GM08714 (cell line): ENCODE measurements at regions not wholly inside any gene's neighbourhood (a gene's known extent, or its start where the extent isn't known, plus 50 kb on each side); places are given as distances from the start of the nearest gene placed in this dataset.
"Not testable (repeated sequence)": the region's sequence is repeated elsewhere in the genome, so short reads cannot be mapped to it uniquely, and the experiment has no call there.

ENCODE experiments used
- H3K4me3 ChIP-seq: fragments of 200-500 bp; sonication (Bioruptor generic); 2 replicates; pipeline ENCODE4 v1.5.1; 2014; ENCODE audit warnings: mild to moderate bottlenecking, low read length, inconsistent platforms
- ZNF274 ChIP-seq: IDR thresholded peaks from 2 replicates; pipeline ENCODE4 v1.6.1; 2012; ENCODE audit warnings: mild to moderate bottlenecking, low read depth, low read length

DNA sequence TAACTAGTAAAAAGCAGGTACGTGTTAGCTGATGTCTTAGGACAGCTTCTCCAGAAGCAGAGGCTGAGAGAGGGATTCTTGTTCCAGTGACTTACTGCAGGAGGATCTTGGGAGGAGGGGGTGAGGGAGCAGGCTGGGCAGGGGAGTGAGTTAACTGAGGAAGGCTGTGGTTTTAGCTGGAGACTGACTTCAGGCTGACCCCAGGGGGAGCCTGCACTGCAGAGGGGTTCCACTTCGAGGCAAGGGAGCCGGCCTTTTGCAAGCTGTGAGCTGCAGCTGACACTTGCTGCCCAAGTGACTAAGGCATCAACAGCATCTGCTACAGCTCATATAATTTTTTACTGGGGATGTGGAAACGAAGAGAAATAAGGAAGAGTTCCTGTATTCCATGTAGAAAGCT lies 50.4 kb upstream of the SOD1 start:
- no peak overlapping the region for H3K4me3 ChIP-seq
- no peak for TF ChIP-seq ZNF274

DNA sequence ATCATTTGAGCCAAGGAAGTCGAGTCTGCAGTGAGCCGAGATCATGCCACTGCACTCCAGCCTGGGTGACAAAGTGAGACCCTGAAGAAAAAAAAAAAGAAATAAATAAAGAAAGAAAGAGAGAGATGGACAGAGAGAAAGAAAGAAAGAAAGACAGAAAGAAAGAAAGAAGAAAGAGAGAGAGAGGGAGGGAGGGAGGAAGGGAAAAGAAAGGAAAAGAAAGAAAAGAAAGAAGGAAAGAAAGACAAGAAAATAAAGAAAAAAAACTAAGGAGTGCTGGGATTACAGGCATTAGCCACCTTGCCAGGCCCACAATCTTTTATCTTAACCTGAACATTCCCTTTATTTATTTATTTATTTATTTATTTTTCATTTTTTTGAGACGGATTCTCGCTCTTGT lies 51.7 kb upstream of the SOD1 start:
- H3K4me3 ChIP-seq, result no peak overlapping the region
- TF ChIP-seq ZNF274, result no peak

DNA sequence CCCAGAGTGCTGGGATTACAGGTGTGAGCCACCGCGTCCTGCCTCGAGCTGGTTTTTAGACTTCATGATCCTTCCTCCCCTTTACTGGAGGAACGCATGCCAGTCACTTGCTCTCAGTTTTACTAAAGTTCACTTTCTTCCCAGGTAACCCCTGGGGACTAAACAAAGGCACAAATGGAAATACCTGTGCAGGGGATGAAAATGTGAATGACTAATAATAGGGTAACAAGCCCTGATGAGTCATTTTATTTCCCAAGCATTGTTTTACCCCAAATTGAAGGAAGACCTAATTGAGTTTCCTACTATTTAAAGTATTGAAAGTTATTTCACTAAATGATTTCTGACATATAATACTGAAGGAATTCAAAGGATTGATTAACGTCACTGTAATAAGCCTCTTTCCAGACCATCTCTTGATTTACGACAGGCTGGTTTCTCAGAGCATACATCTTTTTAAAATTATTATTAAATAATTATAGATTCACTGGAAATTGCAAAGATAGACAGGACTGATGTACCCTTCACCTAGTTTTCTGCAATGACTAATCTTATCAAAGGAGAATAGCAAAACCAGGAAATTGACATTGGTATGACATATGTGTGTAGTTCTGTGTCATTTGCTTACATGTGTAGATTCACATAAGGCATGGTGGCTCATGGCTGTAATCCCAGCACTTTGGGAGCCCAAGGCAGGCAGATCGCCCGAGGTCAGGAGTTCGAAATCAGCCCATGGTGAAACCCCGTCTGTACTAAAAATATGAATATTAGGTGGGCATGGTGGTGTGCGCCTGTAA lies 53.2 kb upstream of the SOD1 start:
- no peak overlapping the region for H3K4me3 ChIP-seq
- TF ChIP-seq ZNF274, result no peak

DNA sequence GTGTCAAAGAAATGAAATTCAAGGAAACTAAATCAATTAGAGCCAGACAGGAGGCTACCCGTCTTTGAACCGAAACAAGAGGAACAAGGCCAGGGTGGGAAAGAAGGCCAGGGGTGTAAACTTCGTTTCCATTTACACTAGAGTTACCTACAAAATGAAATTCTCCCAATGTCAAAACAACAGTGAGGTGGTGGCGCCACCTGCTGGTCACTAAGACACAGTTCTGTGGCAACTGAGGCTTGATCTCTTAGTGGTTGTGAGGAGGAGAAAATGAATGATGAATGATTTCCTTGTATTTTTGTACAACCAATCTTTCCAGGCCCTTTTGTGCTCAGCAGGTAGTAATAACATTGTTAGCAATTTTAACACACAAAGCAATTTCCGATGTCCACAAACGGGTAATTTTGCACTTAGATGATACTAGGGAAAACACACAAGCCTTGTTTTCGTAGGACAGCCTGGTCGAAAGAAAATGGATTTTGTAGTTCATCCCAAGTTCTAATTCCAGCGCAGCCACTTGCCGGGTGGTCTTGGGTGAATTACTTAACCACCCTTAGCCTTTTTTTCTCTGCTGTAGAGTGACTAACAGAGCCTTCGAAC lies 54.8 kb upstream of the SOD1 start:
- no peak for TF ChIP-seq ZNF274
- no peak overlapping the region for H3K4me3 ChIP-seq

DNA sequence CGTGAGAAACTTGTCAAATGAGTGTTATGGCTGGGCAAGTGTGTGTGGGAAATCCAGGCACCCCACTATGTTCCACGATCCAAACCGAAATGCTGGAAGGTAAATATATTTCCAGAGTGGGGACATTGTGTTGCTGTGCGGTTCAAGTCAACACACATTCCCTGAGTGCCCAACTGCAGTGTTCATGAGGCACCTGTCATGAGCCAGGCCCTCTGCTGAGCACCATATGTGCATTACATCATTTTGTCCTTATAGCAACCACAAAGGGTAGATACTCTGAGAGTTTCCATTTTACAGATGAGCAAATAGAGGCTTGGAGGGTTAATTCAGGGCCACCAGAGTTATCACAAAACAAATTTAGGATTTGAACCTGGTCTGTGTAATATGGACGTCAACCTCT lies 59.9 kb upstream of the SOD1 start:
- TF ChIP-seq ZNF274, result no peak
- no peak overlapping the region for H3K4me3 ChIP-seq

DNA sequence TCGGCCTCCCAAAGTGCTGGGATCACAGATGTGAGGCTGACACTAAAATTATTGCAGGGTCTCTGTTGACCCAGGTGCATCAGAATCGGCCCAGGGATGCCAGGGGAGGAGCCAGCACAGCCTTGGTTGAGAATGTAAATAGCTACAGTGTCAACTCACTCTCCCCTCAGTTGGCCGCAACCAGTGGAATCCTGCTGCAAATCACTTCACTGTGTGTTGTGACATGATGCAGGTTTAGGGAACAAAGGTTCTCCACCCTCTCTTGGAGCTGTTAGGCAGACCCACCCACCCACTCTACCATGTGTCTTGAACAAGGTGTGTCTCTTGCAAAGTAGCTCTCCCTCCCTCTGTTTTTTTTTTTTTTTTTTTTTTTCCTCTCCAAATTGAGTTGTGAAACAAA lies 60.5 kb upstream of the SOD1 start:
- no peak for TF ChIP-seq ZNF274
- H3K4me3 ChIP-seq, result no peak overlapping the region

DNA sequence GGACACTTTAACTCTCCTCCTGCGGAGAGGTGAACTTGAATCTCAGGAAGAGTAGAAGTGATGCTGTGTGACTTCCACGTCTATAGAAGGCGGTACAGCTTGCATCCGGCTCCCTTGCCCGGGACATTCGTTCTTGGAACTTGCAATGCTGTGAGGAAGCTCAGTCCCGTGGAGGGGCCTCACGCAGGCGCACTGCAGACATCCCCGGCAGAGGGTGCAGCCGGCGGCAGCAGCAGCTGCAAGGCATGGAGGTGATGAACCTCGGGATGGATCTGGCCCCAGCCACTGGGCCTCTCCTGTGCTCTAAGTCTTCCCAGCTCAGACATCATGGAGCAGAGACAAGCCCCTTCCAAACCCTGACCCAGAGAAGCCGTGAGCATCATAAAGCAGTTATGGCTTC lies 61.8 kb upstream of the SOD1 start:
- TF ChIP-seq ZNF274, result no peak

DNA sequence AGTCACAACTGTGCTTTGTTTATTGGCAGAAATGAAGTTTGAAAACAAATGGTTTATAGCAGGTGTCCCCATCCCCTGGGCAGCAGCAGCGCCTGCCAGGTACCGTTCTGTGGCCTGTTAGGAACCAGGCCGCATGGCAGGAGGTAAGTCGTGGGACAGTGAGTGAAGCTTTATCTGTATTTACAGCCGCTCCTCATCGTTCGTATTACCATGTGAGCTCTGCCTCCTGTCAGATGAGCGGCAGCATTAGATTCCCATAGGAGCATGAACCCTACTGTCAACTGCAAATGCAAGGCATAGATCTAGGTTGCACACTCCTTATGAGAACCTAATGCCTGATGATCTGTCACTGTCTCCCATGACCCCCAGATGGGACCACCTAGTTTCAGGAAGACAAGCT lies 63.4 kb upstream of the SOD1 start:
- no peak for TF ChIP-seq ZNF274
- H3K4me3 ChIP-seq, result no peak overlapping the region

More for the DNA sequence above, 61.8 kb upstream of the SOD1 start:
- H3K4me3 ChIP-seq, result no peak overlapping the region

DNA sequence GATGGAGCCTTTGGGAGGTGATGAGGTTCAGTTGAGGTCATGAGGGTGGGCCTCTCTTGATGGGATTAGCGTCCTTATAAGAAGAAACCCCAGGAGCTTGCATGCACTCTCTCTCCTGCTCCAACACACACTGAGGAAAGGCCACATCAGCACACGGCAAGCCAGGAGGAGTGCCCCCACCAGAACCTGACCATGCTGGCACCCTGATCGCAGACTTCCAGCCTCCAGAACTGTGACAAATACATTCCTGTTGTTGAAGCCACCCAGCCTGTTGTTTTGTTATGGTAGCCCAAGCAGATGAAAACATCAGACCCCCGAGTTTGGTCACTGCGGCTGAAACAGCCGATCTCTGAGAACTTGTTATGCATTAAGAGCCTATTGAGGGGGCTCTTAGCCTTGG lies 64.8 kb upstream of the SOD1 start:
- H3K4me3 ChIP-seq, result no peak overlapping the region
- no peak for TF ChIP-seq ZNF274

DNA sequence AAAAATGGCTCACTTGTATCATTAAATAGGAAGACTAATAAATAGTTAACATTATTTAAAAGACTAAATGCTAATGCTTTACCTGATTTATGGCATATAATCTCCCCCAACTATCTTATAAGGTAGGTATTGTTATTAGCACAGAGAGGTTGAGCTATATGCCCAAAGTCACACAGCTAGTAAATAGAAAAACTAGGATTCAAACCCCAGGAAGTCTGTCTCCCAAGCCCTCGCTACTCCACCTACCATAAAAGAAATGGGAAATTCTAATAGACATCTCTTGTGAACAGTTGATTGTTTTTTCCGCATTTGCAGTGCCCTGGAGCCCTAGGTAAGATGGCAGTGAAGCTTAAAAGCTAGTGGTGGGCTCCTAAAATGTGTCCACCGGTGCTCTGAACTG lies 65.2 kb upstream of the SOD1 start:
- TF ChIP-seq ZNF274, result no peak
- H3K4me3 ChIP-seq, result no peak overlapping the region

DNA sequence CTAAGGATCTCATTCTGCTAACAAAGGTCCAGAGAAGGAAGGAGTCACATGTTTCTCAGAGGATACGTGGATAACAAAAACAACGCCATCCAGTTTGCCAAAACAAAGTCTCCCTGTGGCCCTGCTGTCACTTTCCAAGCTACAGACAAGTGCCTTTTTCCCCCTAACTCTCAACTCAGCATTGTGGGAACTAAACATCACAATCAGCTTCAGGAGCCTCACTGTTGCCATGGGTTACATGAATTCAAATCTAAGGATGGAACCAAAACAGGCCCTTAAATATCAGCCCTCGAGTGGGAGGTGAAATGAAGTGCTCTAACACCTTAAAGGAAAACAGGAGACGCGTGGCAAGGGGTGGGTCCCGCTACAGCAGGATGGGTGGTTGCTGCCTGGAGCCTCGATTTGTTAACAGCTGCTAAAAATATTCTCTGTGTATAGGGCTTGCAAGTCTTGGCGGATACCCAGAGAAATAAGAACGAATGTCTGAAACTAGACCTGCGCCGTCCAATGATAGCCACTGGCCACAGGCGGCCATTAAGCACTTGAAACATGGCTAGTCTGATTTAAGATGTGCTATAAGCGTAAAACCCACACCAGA lies 66.4 kb upstream of the SOD1 start:
- H3K4me3 ChIP-seq, result no peak overlapping the region
- TF ChIP-seq ZNF274, result no peak

DNA sequence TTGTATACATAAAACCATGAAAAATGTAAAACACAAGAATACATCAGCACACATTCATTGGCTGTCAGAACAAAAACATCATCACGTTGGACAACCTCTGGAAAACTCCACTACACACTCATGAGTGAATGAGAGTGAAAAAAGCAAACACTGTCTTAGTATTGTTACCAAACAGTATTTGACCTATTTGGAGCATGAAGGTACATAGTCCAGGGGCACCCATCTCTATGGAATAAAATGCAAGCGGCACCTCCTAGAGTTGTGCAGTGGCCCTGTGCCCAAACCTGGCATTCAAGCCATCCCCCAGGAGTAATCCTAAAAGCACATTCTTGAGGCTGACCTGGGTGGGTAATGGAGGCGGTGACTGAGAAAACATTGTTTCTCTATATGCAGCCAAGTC lies 67.0 kb upstream of the SOD1 start:
- TF ChIP-seq ZNF274, result no peak
- H3K4me3 ChIP-seq, result no peak overlapping the region

DNA sequence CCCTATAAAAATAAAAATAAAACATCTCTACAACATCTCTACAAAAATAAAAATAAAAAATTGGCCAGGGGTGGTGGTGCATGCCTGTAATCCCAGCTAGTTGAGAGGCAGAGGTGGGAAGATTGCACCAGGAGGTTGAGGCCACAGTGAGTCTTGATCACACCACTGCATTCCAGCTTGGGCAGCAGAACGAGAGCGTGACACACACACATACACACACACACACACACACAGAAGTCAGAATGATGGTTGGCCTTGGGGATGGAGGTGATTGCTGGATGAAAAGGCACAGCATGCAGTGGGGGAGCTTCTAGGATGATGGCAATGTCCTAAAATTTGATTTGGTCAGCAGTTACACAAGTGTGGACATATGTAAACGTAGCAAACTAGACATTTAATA lies 69.7 kb upstream of the SOD1 start:
- no peak for TF ChIP-seq ZNF274
- no peak overlapping the region for H3K4me3 ChIP-seq

DNA sequence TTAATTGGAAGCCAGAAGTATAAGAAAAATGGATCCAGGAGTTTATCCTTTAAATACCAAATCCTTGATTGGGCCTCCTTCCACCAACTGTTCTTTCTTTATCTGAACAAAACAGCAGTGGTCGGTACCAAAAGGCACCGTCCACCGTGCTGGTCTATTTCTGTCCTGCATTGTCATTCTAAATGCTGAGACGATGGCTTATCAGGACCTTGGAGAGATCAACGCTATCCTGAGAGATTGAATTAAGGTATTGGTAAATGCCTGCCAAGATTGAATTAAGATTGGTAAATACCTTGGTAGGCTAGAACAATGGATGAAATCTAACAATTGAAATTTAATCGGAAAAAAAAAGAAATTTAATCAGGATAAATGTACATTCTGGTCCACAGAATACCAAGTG lies 73.4 kb upstream of the SOD1 start:
- TF ChIP-seq ZNF274, result no peak
- H3K4me3 ChIP-seq, result no peak overlapping the region

DNA sequence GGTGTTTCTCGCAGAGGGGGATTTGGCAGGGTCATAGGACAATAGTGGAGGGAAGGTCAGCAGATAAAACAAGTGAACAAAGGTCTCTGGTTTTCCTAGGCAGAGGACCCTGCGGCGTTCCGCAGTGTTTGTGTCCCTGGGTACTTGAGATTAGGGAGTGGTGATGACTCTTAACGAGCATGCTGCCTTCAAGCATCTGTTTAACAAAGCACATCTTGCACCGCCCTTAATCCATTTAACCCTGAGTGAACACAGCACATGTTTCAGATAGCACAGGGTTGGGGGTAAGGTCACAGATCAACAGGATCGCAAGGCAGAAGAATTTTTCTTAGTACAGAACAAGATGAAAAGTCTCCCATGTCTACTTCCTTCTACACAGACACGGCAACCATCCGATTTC lies 75.6 kb upstream of the SOD1 start:
- H3K4me3 ChIP-seq, result not testable (repeated sequence)
